ENCODE measurements at regions not wholly inside any gene's neighbourhood (a gene's known extent, or its start where the extent isn't known, plus 50 kb on each side); places are given as distances from the start of the nearest gene placed in this dataset.

DNA sequence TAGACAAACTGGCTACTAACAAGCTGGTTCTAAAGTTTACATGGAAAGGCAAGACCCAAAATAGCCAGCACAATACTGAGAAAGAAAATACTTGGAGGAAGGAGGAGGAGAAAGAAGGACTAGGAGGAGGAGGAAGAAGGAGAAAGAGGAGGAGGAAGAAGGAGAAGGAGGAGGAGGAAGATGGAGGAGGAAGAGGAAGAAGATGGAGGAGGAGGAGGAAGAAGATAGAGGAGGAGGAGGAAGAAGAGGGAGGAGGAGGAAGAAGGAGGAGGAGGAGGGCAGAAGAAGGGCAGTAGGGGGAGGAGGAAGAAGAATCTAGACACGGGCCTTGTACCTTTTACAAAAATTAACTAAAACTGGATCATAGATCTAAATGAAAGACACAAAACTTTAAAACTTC is 92.6 kb downstream of the METTL4 start:
- peaks cover 3% of the 10 kb centered on the region for H3K27me3 Mint-ChIP-seq
- H3K4me3 Mint-ChIP-seq: no peak overlapping the region
- no peak for DNase-seq (ENCODE audit: extremely low spot score, unreplicated experiment)
- H3K9me3 Mint-ChIP-seq: no peaks in the 10 kb centered on the region
- no peaks in the 10 kb centered on the region for H3K4me1 Mint-ChIP-seq (ENCODE audit: unreplicated experiment)
- H3K27ac Mint-ChIP-seq: no peak overlapping the region
- TF ChIP-seq, protein P1, sequence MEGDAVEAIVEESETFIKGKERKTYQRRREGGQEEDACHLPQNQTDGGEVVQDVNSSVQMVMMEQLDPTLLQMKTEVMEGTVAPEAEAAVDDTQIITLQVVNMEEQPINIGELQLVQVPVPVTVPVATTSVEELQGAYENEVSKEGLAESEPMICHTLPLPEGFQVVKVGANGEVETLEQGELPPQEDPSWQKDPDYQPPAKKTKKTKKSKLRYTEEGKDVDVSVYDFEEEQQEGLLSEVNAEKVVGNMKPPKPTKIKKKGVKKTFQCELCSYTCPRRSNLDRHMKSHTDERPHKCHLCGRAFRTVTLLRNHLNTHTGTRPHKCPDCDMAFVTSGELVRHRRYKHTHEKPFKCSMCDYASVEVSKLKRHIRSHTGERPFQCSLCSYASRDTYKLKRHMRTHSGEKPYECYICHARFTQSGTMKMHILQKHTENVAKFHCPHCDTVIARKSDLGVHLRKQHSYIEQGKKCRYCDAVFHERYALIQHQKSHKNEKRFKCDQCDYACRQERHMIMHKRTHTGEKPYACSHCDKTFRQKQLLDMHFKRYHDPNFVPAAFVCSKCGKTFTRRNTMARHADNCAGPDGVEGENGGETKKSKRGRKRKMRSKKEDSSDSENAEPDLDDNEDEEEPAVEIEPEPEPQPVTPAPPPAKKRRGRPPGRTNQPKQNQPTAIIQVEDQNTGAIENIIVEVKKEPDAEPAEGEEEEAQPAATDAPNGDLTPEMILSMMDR (conservative IDR thresholded peaks at IDR 0.05): no peak
- no peaks in the 10 kb centered on the region for H3K36me3 Mint-ChIP-seq

DNA sequence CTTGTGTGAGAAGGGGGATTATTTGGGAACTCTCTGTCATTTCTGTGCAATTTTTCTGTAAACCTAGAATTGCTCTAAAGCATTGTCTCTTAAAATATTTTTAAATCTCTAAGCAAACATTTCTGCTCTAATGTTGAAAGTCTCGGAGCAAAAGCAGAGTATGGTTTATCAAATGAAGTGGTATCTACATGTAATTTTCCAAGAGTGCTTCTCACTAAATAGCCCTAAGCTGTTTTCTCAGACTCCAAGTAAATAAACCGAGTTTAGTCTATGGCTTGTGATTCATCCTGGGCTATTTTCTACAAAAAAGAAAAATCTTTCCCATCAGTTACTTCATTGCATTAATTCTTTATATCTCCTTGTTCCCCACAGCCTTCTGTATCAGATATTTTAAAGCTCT is 90.8 kb downstream of the METTL4 start:
- Mint-ChIP-seq H3K36me3 (no peaks in the 10 kb centered on the region), H3K9me3 (no peaks in the 10 kb centered on the region), H3K4me3 (no peak overlapping the region), H3K27me3 (no peaks in the 10 kb centered on the region), H3K4me1 (ENCODE audit: unreplicated experiment) (no peaks in the 10 kb centered on the region), H3K27ac (no peak overlapping the region)
- no peak for DNase-seq (ENCODE audit: extremely low spot score, unreplicated experiment)
- TF ChIP-seq, protein P1 (conservative IDR thresholded peaks at IDR 0.05): no peak

DNA sequence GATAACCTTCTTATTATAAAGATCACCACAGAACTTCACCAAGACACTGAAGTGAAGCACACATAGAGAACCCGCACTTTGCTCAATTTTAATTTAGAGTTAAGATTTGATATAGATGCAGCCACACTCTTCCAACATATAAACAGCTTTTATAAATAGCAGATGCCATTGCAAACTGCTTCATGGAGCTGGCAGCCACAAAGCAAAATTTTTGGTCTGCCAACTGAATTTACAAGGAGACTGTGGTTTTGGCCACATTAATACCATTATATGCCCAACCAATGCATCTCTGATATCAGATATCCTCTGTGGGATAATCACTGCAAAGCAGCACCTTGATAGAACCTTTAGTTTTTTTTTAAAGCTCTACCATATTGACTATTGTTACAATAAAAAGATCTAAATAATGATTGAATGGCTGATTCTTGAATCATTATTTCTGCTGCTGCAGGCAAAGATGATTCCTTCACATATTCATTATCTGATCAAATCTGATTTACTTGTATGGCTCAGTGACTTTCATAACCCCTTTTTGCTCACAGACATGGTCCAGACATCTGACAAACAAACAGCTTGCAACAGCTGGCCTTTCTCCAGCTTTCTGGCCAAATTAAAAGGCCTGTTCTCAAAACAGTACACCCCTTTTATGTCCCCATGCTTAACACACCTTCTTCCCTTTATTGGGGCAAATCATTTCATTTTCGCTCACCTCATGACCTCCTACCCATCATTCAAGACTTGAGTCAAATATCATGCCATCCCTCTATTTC is 88.4 kb downstream of the METTL4 start:
- no peak overlapping the region for H3K27ac Mint-ChIP-seq
- no peak overlapping the region for H3K4me3 Mint-ChIP-seq
- no peaks in the 10 kb centered on the region for H3K36me3 Mint-ChIP-seq
- H3K27me3 Mint-ChIP-seq: no peaks in the 10 kb centered on the region
- TF ChIP-seq, protein P1 (conservative IDR thresholded peaks at IDR 0.05): no peak
- no peaks in the 10 kb centered on the region for H3K9me3 Mint-ChIP-seq
- no peak for DNase-seq (ENCODE audit: extremely low spot score, unreplicated experiment)
- no peaks in the 10 kb centered on the region for H3K4me1 Mint-ChIP-seq (ENCODE audit: unreplicated experiment)

DNA sequence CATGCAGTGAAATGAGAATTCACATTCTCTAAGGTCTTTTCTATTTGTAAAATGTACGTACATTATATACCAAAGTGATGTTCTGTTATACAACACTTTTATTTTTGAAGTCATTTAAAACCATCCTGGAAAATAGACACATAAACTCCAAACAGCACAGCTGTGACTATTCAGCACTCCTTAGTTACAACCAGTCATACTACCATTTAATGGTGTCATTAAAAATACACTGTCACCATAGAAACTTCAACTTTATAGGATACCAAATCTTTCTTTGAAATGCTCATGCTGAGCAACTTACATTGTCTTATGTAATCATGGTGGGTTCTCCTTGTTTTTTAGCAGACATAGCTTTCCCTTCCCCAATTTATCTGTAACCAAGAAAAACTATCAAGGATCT is 85.3 kb downstream of the METTL4 start:
- no peak overlapping the region for H3K4me3 Mint-ChIP-seq
- no peak for DNase-seq (ENCODE audit: extremely low spot score, unreplicated experiment)
- H3K4me1 Mint-ChIP-seq (ENCODE audit: unreplicated experiment): no peaks in the 10 kb centered on the region
- no peaks in the 10 kb centered on the region for H3K9me3 Mint-ChIP-seq
- H3K36me3 Mint-ChIP-seq: no peaks in the 10 kb centered on the region
- no peaks in the 10 kb centered on the region for H3K27me3 Mint-ChIP-seq
- TF ChIP-seq, protein P1 (conservative IDR thresholded peaks at IDR 0.05): no peak
- H3K27ac Mint-ChIP-seq: no peak overlapping the region

DNA sequence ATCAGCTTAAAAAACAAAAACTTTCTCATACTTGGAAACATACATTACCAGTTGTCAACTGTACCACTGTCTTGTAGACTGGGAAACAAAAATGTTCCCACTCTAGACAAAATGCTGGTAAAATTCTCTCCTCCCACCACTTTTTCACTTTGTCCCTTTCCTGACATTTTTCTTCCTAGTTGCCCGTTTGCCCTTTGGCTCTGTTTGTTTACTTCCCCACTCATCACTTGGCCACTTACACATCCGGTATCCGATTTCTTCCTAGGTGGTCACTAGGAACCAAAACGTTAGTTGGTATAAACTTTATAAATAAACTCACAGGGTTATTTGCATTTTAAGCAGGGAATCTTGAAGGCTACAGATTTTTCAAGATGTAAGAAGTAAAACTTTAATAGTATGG is 84.9 kb downstream of the METTL4 start:
- no peak for DNase-seq (ENCODE audit: extremely low spot score, unreplicated experiment)
- TF ChIP-seq, protein P1 (conservative IDR thresholded peaks at IDR 0.05): no peak
- H3K4me3 Mint-ChIP-seq: no peak overlapping the region
- no peaks in the 10 kb centered on the region for H3K9me3 Mint-ChIP-seq
- no peaks in the 10 kb centered on the region for H3K4me1 Mint-ChIP-seq (ENCODE audit: unreplicated experiment)
- H3K27me3 Mint-ChIP-seq: no peaks in the 10 kb centered on the region
- H3K36me3 Mint-ChIP-seq: no peaks in the 10 kb centered on the region
- H3K27ac Mint-ChIP-seq: no peak overlapping the region
